ENCODE measurements at regions not wholly inside any gene's neighbourhood (a gene's known extent, or its start where the extent isn't known, plus 50 kb on each side); places are given as distances from the start of the nearest gene placed in this dataset.
"Not testable (repeated sequence)": the region's sequence is repeated elsewhere in the genome, so short reads cannot be mapped to it uniquely, and the experiment has no call there.

GRCh38 chr3:152103257-152103656 lies 165.5 kb upstream of the MBNL1 start:
- DNase-seq = no peak

DNA sequence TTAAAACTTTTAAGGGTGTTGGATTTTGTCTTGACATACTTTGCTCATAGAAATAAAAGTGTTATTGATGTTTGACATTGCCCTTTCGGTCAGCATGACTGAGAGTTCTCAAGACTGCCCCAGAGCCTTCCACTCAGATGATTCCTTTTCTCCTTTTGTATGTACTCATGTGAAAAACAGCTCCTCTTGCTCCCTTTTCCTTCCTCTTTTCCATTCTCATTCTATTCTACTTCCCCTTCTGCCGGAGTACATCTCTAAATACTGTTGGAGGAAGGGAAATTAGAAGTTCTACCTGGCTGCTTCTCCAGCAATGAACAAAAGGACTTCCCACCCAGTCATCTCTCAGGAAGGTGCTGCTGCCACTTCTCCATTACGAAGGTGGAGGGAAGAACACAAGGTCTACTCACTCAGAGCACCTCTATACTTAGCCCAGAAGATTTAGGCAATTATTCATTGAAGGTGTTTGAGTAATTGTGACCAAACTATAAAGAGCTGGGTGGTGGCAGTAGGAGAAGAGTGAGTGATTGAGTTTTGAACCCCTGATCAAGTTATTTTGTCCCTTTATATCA lies 163.8 kb upstream of the MBNL1 start:
- no peak for DNase-seq

DNA sequence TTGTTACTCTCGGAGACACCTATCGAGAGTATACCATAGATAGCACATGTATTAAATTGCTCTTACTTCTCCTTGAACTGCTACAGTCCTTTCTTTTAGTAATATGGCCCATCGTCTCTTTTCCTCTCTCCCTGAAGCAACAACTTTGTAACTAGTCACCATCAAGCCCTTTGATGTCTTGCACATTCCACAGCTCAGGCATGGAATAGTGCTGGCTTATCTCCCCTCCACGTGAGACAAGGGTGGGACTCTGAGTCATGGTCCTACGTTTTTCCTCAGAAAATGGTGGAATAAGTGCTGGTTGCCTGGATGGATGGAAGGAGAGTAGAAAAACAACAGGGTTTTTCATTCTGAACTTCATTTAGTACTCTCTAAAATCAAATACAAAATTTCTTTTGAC lies 163.3 kb upstream of the MBNL1 start:
- DNase-seq = no peak

DNA sequence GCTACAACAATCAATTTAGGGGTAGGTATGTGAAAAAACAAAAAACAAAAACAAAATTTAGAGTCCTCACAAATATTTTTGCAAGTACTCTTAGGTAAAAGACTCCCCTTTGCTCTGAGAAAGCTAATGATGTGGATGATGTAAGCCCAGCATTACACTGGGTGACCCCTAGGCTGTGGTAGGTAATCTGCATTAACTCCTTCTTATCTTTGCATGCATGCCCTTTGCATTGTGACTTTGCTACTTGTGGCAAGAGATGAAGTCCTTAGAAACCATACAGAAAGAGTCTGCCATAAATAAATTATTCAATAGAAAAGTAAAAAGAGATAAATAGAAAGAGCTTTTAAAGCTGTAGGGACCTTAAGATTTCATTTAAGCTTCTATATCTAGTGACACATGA lies 159.7 kb upstream of the MBNL1 start:
- DNase-seq = no peak

GRCh38 chr3:152113413-152113812 lies 155.3 kb upstream of the MBNL1 start:
- no peak for DNase-seq

GRCh38 chr3:152113992-152114651 lies 154.6 kb upstream of the MBNL1 start:
- no peak for DNase-seq

GRCh38 chr3:152120601-152121269 lies 148.0 kb upstream of the MBNL1 start:
- DNase-seq = no peak

DNA sequence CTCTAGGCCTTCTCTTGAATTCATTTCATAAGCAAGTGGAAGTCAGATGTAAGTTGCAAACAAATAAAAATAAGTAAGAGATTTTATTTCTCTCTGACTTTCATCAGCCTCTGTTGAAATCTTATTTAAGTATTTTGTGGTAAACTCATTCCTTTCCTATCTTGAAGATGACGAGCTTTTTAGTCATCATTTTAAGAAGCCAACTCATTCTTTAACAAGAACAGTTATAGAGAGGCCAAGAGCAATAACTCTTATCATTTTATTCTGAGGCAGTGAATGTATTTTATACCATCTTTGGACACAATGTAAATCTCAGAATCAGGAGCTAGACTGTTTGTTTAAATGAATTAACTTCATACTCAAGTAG lies 147.5 kb upstream of the MBNL1 start:
- DNase-seq = no peak

- no peak for DNase-seq
Observed at GRCh38 chr3:152122851-152123250, 145.9 kb upstream of the MBNL1 start.

DNA sequence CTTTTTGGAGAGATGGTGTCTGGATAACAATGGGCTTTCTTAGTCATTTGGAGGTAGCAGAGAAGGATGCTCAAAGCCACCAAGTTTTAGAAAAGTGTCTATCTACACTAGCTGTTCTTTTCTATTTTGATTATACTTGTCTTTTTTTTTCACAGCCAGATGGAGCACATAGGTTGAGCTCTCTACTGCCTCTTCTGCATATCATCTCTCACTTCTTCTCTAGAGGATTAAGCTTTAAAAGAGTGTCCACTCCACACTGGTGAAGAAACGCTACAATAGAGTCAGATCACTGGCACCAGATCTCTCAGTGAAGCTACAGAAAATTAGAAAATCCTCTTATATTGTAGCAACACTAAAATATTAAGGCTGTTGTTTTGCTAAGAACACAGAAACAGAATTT lies 145.3 kb upstream of the MBNL1 start:
- no peak for DNase-seq

DNA sequence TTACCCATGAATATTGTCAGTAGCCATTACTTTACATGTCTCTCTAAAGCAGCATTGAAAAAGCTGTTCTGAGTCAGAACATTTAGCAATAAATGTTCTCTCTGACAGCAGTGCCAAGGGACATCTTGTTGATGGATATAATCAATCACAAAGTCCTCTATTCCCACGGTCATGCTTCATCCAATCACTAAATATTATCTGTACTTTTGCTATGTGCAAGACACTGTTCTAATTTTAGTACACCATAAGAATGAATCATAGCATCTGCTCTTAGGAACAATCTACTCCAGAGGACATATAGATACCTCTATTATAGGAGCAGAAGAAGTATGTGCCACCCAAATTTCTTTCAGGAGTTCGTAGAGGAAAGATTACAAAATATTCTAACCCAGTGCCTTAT lies 142.5 kb upstream of the MBNL1 start:
- DNase-seq = no peak

GRCh38 chr3:152127058-152127457 lies 141.7 kb upstream of the MBNL1 start:
- DNase-seq = no peak

DNA sequence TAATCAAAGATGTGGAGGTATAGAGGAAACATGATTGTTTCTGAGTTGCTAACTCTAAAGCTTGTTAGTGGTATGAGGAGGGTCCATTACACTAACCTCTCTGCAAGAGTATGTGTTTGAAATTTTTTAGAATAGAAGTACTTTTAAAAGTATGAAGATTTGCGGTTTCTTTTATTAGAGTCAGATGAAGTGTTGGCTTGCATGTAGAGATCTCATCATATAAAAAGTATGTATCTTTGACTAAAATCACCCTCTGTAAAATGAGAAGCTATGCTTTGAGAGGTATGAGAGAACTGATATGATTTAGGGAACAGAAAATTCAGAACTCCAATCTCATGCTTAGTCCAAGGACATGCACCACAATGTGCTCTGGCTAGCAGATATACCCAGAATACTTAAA lies 140.4 kb upstream of the MBNL1 start:
- DNase-seq = no peak

GRCh38 chr3:152139651-152140050 lies 129.1 kb upstream of the MBNL1 start:
- no peak for DNase-seq

DNA sequence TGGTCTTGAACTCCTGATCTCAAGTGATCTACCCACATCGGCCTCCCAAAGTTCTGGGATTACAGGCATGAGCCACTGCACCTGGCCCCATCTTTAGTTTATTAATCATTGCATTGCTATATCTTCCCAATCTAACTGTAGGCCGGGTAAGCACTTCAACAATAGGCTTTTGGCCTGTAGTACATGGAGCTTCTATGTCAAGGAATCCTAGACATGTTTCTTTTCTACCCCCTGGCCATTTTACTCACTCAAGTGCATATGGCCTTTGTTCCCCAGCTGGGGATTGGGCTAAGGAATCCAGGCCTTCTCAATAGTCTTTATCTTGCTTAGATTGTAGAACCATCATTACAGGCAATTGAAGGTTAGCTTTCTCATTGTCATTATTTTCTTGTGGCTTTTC lies 122.3 kb upstream of the MBNL1 start:
- DNase-seq = no peak

DNA sequence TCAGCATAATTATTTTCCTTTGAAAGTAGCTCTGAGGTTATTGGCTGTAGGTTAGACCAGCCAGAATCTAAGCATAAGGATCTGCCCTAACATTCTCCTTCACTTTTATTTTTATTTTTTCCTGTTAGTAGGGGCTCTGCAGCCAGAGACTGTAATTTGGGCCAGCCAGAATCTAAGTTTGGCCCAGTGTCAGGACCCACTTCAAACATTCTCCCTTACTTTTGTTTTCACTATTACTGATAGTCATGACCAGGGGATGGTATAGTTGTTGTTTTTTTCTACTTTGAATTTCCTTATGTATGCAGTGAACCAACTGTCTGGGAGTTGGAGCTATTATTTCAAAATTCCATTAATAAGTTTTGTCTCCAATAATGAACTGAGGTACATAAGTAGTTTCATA lies 121.0 kb upstream of the MBNL1 start:
- DNase-seq = no peak

GRCh38 chr3:152148579-152148978 lies 120.2 kb upstream of the MBNL1 start:
- no peak for DNase-seq

GRCh38 chr3:152149832-152150231 lies 118.9 kb upstream of the MBNL1 start:
- DNase-seq = no peak

DNA sequence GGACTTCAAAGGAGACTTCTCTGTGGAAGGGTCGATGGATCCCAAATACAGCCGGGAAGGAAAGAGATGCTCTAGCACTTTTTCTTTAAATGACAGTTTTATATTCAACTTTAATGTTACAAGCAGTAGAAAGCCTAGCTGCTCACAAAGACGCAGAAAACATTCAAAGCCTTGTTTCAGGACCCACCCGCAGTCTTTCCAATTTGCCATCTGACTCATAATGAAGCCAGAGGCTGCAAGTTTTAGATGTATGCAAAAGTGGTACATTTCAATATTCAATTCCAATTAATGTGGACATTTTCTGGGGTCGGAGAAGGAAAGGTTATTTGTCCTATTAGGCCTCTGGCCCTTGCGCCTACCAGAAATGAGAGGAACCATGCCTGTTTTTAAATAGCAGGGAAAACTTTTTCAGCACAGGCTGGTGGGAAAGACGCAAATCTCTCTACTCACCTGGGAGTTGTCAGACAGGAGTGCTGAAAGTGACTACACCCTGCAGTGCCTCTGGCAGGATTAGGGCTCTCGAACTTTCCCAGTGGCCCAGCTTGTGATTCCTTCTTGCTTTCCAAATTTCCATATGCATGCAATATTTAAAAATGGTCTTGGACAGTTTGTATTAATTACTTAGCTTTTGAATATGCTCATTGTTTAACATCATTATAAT lies 117.4 kb upstream of the MBNL1 start:
- DNase-seq = no peak

DNA sequence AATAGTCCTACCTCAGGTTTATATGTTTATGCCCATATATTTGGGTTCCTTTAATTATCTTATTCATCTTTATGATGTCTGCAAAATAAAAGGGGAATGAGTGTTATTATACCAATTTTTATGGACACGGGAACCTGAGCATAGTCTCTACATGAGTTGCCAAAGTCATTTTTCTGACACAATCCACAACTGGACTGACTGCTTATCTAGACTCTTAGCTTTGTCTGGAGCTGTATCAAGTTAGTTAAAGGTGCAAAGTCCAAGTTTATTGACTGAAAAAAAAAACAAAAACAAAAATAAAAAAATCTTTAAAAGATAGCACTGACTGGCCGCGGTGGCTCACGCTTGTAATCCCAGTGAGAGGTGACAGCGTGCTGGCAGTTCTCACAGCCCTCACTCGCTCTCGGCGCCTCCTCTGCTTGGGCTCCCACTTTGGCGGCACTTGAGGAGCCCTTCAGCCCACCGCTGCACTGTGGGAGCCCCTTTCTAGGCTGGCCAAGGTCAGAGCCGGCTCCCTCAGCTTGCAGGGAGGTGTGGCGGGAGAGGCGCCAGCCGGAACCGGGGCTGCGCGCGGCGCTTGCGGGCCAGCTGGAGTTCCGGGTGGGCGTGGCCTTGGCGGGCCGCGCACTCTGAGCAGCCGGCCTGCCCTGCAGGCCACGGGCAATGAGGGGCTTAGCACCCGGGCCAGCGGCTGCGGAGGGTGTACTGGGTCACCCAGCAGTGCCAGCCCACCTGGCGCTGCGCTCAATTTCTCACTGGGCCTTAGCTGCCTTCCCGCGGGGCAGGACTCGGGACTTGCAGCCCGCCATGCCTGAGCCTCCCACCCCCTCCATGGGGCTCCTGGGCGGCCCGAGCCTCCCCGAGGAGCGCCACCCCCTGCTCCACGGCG lies 116.6 kb upstream of the MBNL1 start:
- not testable (repeated sequence) for DNase-seq

- not testable (repeated sequence) for DNase-seq
Observed at GRCh38 chr3:152153115-152153514, 115.6 kb upstream of the MBNL1 start.

- no peak for DNase-seq
Observed at GRCh38 chr3:152155246-152156020, 113.3 kb upstream of the MBNL1 start.

Data from DMS79 treated with DMSO at 0.1 percent for 48 hours (cell line).